IPS-18c (cell line): ENCODE measurements at regions not wholly inside any gene's neighbourhood (a gene's known extent, or its start where the extent isn't known, plus 50 kb on each side); places are given as distances from the start of the nearest gene placed in this dataset.
"Not testable (repeated sequence)": the region's sequence is repeated elsewhere in the genome, so short reads cannot be mapped to it uniquely, and the experiment has no call there.

ENCODE experiments used
- H3K4me3 ChIP-seq: 2 replicates; pipeline ENCODE4 v1.7.0; 2013; ENCODE audit warnings: low read depth, mild to moderate bottlenecking, low read length, moderate library complexity; ENCODE audit not compliant: insufficient read depth
- H3K9me3 ChIP-seq: one replicate; pipeline ENCODE4 v1.6.1; 2013; ENCODE audit warnings: mild to moderate bottlenecking, low read length, moderate library complexity; ENCODE audit not compliant: control insufficient read depth, insufficient read depth

GRCh38 chr3:110887176-110887575 lies 184.4 kb upstream of the NECTIN3 start:
- Histone ChIP-seq H3K4me3 (no peak overlapping the region), H3K9me3 (no peaks in the 10 kb centered on the region)

GRCh38 chr3:110888625-110889375 lies 182.8 kb upstream of the NECTIN3 start:
- H3K4me3 ChIP-seq: peak overlapping the region; percentile 21; the same call in 1 of the 2 replicates
- H3K9me3 ChIP-seq: not testable (repeated sequence)

- H3K9me3 ChIP-seq, H3K4me3 ChIP-seq: not testable (repeated sequence)
These were observed 182.3 kb upstream of the NECTIN3 start for GRCh38 chr3:110889376-110889699.

GRCh38 chr3:110894574-110894973 lies 177.0 kb upstream of the NECTIN3 start:
- H3K9me3 ChIP-seq: peaks cover 3% of the 10 kb centered on the region
- no peak overlapping the region for H3K4me3 ChIP-seq

- no peak overlapping the region for H3K4me3 ChIP-seq
These were observed 176.6 kb upstream of the NECTIN3 start for GRCh38 chr3:110895054-110895453.

GRCh38 chr3:110897046-110897445 lies 174.6 kb upstream of the NECTIN3 start:
- Histone ChIP-seq H3K4me3 (no peak overlapping the region), H3K9me3 (peaks cover 3% of the 10 kb centered on the region)

More at GRCh38 chr3:110895054-110895453, 176.6 kb upstream of the NECTIN3 start:
- H3K9me3 ChIP-seq: peaks cover 3% of the 10 kb centered on the region

GRCh38 chr3:110900576-110900975 lies 171.0 kb upstream of the NECTIN3 start:
- H3K4me3 ChIP-seq: no peak overlapping the region
- peaks cover 3% of the 10 kb centered on the region for H3K9me3 ChIP-seq

GRCh38 chr3:110901536-110901935 lies 170.1 kb upstream of the NECTIN3 start:
- Histone ChIP-seq H3K4me3 (no peak overlapping the region), H3K9me3 (peaks cover 3% of the 10 kb centered on the region)

- Histone ChIP-seq H3K4me3 (no peak overlapping the region), H3K9me3 (peaks cover 3% of the 10 kb centered on the region)
These were observed 169.0 kb upstream of the NECTIN3 start for GRCh38 chr3:110902453-110903085.

- Histone ChIP-seq H3K9me3 (no peaks in the 10 kb centered on the region), H3K4me3 (no peak overlapping the region)
These were observed 167.7 kb upstream of the NECTIN3 start for GRCh38 chr3:110903771-110904519.

GRCh38 chr3:110904520-110904890 lies 167.1 kb upstream of the NECTIN3 start:
- no peaks in the 10 kb centered on the region for H3K9me3 ChIP-seq
- no peak overlapping the region for H3K4me3 ChIP-seq

- H3K9me3 ChIP-seq: no peaks in the 10 kb centered on the region
- H3K4me3 ChIP-seq: no peak overlapping the region
These were observed 166.5 kb upstream of the NECTIN3 start for GRCh38 chr3:110905121-110905520.

- Histone ChIP-seq H3K9me3 (no peaks in the 10 kb centered on the region), H3K4me3 (no peak overlapping the region)
These were observed 161.8 kb upstream of the NECTIN3 start for GRCh38 chr3:110909839-110910238.

GRCh38 chr3:110910346-110910955 lies 161.2 kb upstream of the NECTIN3 start:
- Histone ChIP-seq H3K9me3 (no peaks in the 10 kb centered on the region), H3K4me3 (no peak overlapping the region)

GRCh38 chr3:110918963-110919362 lies 152.7 kb upstream of the NECTIN3 start:
- H3K4me3 ChIP-seq: no peak overlapping the region; the same call in 1 of the 2 replicates

GRCh38 chr3:110925798-110926197 lies 145.8 kb upstream of the NECTIN3 start:
- Histone ChIP-seq H3K4me3 (no peak overlapping the region), H3K9me3 (no peaks in the 10 kb centered on the region)

More at GRCh38 chr3:110918963-110919362, 152.7 kb upstream of the NECTIN3 start:
- no peaks in the 10 kb centered on the region for H3K9me3 ChIP-seq

- Histone ChIP-seq H3K9me3 (no peaks in the 10 kb centered on the region), H3K4me3 (no peak overlapping the region)
These were observed 143.5 kb upstream of the NECTIN3 start for GRCh38 chr3:110928016-110928662.
